Activated T-helper 17 cell treated with anti-CD3 and anti-CD28 coated beads, Interleukin-2, amount 50 U/mL, for 72 hours (primary cell): ENCODE measurements at regions not wholly inside any gene's neighbourhood (a gene's known extent, or its start where the extent isn't known, plus 50 kb on each side); places are given as distances from the start of the nearest gene placed in this dataset.
"Not testable (repeated sequence)": the region's sequence is repeated elsewhere in the genome, so short reads cannot be mapped to it uniquely, and the experiment has no call there.

Experiments
- ATAC-seq: fragments of 150-1000 bp; cut with Tn5 transposase; replicated peaks from 2 replicates; pipeline ENCODE4 v1.10.0; 2021; ENCODE audit warnings: mild to moderate bottlenecking, moderate library complexity
- H3K27ac Mint-ChIP-seq: one replicate; pipeline ENCODE4 v1.8.0; 2022; ENCODE audit warnings: mixed read lengths
- H3K27me3 Mint-ChIP-seq: one replicate; pipeline ENCODE4 v1.8.0; 2022; ENCODE audit warnings: mixed read lengths
- H3K36me3 Mint-ChIP-seq: one replicate; pipeline ENCODE4 v1.8.0; 2022; ENCODE audit warnings: low read depth, mild to moderate bottlenecking, mixed read lengths
- H3K4me1 Mint-ChIP-seq: one replicate; pipeline ENCODE4 v1.8.0; 2022; ENCODE audit warnings: mixed read lengths
- H3K4me3 Mint-ChIP-seq: one replicate; pipeline ENCODE4 v1.8.0; 2022; ENCODE audit warnings: mild to moderate bottlenecking, mixed read lengths
- H3K9me3 Mint-ChIP-seq: one replicate; pipeline ENCODE4 v1.8.0; 2022; ENCODE audit warnings: mixed read lengths

DNA sequence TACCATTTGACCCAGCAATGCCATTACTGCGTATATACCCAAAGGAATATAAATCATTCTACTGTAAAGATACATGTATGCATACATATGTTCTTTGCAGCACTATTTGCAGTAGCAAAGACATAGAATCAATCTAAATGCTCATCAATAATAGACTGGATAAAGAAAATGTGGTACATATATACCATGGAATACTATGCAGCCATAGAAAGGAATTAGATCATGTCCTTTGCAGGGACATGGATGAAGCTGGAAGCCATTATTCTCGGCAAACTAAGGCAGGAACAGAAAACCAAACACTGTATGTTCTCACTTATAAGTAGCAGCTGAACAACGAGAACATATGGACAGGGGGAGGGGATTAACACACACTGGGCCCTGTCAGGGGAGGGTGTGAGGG lies 54.8 kb upstream of the ZNF30 start:
- not testable (repeated sequence) for H3K27me3 Mint-ChIP-seq, H3K4me3 Mint-ChIP-seq

DNA sequence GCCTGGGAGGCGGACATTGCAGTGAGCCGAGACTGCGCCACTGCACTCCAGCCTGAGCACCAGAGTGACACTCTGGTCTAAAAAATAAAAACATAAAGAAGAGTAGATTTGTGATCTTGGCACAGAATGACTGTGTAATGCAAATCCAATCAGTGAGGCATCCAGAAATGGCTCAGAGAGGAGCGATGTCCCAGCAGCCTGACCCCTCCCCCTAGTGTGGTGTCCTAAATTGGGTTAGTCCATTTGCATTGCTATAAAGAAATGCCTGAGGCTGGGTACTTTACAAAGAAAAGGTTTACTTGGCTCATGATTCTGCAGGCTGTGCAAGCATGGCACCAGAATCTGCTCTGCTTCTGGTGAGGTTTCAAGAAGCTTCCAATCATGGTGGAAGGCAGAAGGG lies 59.1 kb upstream of the ZNF30 start:
- Mint-ChIP-seq H3K9me3 (no peaks in the 10 kb centered on the region), H3K4me1 (no peaks in the 10 kb centered on the region), H3K27me3 (no peaks in the 10 kb centered on the region), H3K4me3 (no peak overlapping the region), H3K27ac (no peak overlapping the region), H3K36me3 (no peaks in the 10 kb centered on the region)
- no peak for ATAC-seq

More for the DNA sequence above, 54.8 kb upstream of the ZNF30 start:
- not testable (repeated sequence) for H3K9me3 Mint-ChIP-seq, H3K27ac Mint-ChIP-seq, H3K4me1 Mint-ChIP-seq, H3K36me3 Mint-ChIP-seq, ATAC-seq

DNA sequence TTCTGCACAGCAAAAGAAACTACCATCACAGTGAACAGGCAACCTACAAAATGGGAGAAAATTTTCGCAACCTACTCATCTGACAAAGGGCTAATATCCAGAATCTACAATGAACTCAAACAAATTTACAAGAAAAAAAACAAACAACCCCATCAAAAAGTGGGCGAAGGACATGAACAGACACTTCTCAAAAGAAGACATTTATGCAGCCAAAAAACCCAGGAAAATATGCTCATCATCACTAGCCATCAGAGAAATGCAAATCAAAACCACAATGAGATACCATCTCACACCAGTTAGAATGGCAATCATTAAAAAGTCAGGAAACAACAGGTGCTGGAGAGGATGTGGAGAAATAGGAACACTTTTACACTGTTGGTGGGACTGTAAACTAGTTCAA lies 61.5 kb upstream of the ZNF30 start:
- not testable (repeated sequence) for ATAC-seq, H3K9me3 Mint-ChIP-seq, H3K36me3 Mint-ChIP-seq, H3K4me3 Mint-ChIP-seq, H3K27me3 Mint-ChIP-seq, H3K27ac Mint-ChIP-seq, H3K4me1 Mint-ChIP-seq

DNA sequence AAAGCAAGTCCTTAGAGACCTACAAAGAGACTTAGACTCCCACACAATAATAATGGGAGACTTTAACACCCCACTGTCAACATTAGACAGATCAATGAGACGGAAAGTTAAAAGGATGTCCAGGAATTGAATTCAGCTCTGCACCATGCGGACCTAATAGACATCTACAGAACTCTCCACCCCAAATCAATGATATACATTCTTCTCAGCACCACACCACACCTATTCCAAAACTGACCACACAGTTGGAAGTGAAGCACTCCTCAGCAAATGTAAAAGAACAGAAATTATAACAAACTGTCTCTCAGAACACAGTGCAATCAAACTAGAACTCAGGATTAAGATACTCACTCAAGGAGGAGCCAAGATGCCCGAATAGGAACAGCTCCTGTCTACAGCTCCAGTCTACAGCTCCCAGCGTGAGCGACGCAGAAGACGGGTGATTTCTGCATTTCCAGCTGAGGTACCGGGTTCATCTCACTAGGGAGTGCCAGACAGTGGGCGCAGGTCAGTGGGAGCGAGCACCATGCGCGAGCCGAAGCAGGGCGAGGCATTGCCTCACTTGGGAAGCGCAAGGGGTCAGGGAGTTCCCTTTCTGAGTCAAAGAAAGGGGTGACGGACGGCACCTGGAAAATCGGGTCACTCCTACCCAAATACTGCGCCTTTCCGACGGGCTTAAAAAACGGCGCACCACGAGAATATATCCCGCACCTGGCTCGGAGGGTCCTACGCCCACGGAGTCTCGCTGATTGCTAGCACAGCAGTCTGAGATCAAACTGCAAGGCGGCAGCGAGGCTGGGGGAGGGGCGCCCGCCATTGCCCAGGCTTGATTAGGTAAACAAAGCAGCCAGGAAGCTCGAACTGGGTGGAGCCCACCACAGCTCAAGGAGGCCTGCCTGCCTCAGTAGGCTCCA lies 66.6 kb upstream of the ZNF30 start:
- H3K27ac Mint-ChIP-seq = peak overlapping the region; percentile 89
- ATAC-seq = peak; percentile 66
- not testable (repeated sequence) for H3K36me3 Mint-ChIP-seq

DNA sequence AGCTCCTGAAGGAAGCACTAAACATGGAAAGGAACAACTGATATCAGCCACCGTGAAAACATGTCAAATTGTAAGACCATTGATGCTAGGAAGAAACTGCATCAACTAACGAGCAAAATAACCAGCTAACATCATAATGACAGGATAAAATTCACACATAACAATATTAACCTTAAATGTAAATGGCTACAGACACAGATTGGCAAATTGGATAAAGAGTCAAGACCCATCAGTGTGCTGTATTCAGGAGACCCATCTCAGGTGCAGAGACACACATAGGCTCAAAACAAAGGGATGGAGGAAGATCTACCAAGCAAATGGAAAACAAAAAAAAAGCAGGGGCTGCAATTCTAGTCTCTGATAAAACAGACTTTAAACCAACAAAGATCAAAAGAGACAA lies 67.4 kb upstream of the ZNF30 start:
- peaks cover 24% of the 10 kb centered on the region for H3K4me1 Mint-ChIP-seq
- H3K36me3 Mint-ChIP-seq, ATAC-seq, H3K27me3 Mint-ChIP-seq, H3K9me3 Mint-ChIP-seq: not testable (repeated sequence)
- peak overlapping the region; percentile 89 for H3K27ac Mint-ChIP-seq
- peak overlapping the region; percentile 98 for H3K4me3 Mint-ChIP-seq

More for the DNA sequence above, 66.6 kb upstream of the ZNF30 start:
- not testable (repeated sequence) for H3K9me3 Mint-ChIP-seq, H3K27me3 Mint-ChIP-seq
- Mint-ChIP-seq H3K4me3 (peak overlapping the region; percentile 98), H3K4me1 (peaks cover 24% of the 10 kb centered on the region)

DNA sequence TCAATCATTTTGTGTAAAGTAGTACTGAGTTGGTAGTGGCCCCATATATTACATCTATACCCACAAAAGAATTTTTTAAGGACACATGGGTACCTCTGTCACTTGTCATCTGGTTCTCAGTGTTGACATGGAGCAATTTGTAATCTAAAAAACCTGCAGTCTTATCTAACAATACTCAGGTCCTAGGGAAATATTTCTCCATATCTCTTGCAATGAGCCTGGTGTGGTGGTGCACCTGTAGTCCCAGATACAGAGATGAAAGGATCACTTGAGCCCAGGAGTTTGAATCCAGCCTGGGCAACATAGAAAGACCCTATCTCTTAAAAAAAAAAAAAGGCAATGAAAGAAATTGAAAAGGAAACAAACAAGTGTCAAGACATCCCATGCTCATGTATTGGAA lies 70.7 kb upstream of the ZNF30 start:
- Mint-ChIP-seq H3K36me3 (peaks cover 6% of the 10 kb centered on the region), H3K4me1 (peaks cover 24% of the 10 kb centered on the region), H3K27me3 (no peaks in the 10 kb centered on the region), H3K27ac (no peak overlapping the region), H3K4me3 (no peak overlapping the region), H3K9me3 (no peaks in the 10 kb centered on the region)
- ATAC-seq = no peak

DNA sequence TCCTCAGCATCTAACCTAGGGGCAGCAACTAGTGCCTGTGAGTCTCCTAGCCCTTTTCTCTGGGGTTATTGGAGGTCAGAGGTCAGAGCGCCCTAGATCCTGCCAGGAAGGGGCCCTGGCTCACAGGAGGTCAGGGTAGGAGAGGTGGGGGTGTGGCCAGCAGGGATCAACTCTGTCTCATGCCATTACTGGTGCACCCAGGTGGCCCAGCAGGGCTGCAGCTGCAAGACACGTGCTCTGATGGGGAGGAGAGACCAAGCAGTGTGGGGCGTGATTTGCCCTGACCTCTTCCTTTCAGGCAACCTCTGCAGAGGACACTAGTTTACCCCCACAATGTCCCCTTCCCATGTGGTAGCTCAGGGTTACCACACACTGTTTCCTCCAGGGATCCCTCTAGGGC lies 73.3 kb upstream of the ZNF30 start:
- Mint-ChIP-seq H3K4me3 (no peak overlapping the region), H3K27me3 (no peaks in the 10 kb centered on the region), H3K27ac (no peak overlapping the region), H3K4me1 (peaks cover 8% of the 10 kb centered on the region), H3K36me3 (peaks cover 26% of the 10 kb centered on the region), H3K9me3 (no peaks in the 10 kb centered on the region)
- ATAC-seq = no peak

DNA sequence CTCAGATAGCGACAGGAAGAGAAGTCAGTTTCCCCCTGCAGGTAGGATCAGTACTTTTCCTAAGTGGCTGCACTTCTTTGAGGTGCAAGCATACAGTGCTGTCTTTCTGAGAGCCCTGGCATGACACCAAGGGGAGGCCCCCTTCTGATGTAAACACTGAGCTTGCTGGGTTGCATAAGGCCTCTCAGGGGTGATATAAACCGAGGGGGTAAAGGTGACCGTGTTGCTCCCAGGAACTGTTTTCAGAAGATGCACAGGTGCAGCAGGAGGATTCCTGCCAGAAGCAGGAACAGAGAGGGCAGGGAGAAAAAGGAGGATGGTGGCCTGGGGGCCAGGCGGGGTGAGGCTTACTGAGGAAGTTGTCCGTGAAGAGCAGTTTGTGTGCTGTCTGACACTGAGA lies 74.0 kb upstream of the ZNF30 start:
- Mint-ChIP-seq H3K4me3 (no peak overlapping the region), H3K27ac (peak overlapping the region; percentile 53), H3K9me3 (no peaks in the 10 kb centered on the region), H3K36me3 (peaks cover 26% of the 10 kb centered on the region), H3K27me3 (no peaks in the 10 kb centered on the region), H3K4me1 (peaks cover 6% of the 10 kb centered on the region)
- no peak for ATAC-seq

DNA sequence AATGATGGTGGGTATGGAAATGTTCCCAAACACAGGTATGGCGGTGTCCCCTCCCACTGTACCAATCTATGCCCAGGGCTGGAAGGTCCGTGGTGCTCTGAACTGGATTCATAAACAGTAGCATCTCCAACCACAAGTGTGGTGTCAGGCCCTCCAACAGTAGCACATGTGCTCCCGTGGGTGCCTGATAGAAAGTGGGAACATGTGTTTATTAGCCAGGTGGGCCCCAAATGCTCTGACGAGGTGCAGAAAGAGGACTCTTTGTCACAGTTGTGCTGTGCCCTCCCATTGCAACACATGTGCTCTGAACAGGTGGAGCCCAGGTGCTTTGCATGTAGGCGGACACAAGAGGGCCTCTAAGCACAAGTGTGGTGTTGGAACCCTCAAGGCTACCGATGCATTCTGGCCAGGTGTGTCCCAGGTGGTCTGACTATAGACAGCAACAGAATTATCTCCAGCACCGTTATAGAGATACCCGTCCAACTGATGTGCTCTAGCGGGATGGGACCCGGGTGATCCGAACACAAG lies 75.4 kb upstream of the ZNF30 start:
- H3K4me1 Mint-ChIP-seq = peaks cover 5% of the 10 kb centered on the region
- no peaks in the 10 kb centered on the region for H3K27me3 Mint-ChIP-seq
- H3K36me3 Mint-ChIP-seq = peaks cover 26% of the 10 kb centered on the region
- no peak overlapping the region for H3K27ac Mint-ChIP-seq
- no peaks in the 10 kb centered on the region for H3K9me3 Mint-ChIP-seq
- H3K4me3 Mint-ChIP-seq = no peak overlapping the region
- ATAC-seq = no peak

DNA sequence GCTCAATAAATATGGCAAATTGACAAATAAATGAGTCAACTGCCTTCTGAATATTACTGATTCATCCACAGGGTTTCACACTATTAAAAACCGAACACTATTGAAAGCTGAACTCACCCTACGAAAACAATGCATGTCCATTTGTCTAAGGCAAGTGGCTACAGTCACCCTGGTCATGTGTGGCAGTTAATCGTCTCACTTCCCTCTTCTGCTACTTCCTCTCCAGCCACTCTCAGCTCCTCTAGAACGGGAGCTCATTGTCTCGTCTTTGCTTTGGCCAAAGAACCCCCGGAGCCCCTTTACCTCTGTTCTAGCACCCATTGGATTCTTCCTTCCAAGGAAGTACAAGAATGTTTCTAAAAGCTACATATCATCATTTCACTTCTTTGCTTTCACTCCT lies 74.4 kb upstream of the ZNF599 start:
- ATAC-seq = no peak
- H3K27ac Mint-ChIP-seq = no peak overlapping the region

DNA sequence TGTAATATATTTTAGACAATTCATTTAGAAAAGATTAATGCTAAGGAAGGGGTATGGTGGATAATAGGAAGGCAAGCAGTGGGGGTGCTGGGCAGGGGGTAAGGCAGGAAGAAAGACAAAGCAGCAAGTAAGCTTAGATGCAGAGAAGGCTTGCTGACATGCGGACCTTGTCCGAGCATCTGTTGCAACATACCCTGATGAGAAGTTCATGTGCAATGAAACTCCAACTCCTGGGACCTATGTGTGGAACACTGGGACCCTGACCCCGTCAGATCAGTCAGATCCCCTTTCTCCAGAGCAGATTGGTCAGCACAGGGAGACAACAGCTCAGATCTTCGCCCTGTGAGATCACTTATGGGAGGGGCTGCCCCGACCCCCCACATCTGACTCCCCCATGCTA lies 71.3 kb upstream of the ZNF599 start:
- no peaks in the 10 kb centered on the region for H3K9me3 Mint-ChIP-seq
- no peak for ATAC-seq
- peaks cover 9% of the 10 kb centered on the region for H3K36me3 Mint-ChIP-seq
- H3K27me3 Mint-ChIP-seq = no peaks in the 10 kb centered on the region
- H3K27ac Mint-ChIP-seq = no peak overlapping the region
- peaks cover 5% of the 10 kb centered on the region for H3K4me1 Mint-ChIP-seq
- no peak overlapping the region for H3K4me3 Mint-ChIP-seq

More for the DNA sequence above, 74.4 kb upstream of the ZNF599 start:
- peaks cover 5% of the 10 kb centered on the region for H3K4me1 Mint-ChIP-seq
- H3K4me3 Mint-ChIP-seq = no peak overlapping the region
- no peaks in the 10 kb centered on the region for H3K27me3 Mint-ChIP-seq
- no peaks in the 10 kb centered on the region for H3K9me3 Mint-ChIP-seq
- H3K36me3 Mint-ChIP-seq = peaks cover 20% of the 10 kb centered on the region

DNA sequence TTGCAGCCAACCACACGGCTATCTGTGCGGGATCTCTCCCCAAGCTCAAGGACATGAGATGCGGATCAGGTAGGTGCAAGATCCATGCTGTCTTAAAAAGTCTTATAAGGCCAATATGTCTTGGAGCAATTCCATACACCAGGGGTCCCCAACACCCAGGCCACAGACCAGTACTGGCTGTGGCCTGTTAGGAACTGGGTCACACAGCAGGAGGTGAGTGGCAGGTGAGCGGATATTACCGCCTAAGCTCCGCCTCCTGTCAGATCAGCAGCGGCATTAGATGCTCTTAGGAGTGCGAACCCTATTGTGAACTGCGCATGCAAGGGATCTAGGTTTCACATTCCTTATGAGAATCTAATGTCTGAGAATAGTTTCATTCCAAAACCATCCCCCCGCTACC lies 68.8 kb upstream of the ZNF599 start:
- H3K4me3 Mint-ChIP-seq = no peak overlapping the region
- no peaks in the 10 kb centered on the region for H3K27me3 Mint-ChIP-seq
- H3K36me3 Mint-ChIP-seq = no peaks in the 10 kb centered on the region
- no peaks in the 10 kb centered on the region for H3K9me3 Mint-ChIP-seq
- H3K4me1 Mint-ChIP-seq = peaks cover 3% of the 10 kb centered on the region
- no peak for ATAC-seq
- no peak overlapping the region for H3K27ac Mint-ChIP-seq

DNA sequence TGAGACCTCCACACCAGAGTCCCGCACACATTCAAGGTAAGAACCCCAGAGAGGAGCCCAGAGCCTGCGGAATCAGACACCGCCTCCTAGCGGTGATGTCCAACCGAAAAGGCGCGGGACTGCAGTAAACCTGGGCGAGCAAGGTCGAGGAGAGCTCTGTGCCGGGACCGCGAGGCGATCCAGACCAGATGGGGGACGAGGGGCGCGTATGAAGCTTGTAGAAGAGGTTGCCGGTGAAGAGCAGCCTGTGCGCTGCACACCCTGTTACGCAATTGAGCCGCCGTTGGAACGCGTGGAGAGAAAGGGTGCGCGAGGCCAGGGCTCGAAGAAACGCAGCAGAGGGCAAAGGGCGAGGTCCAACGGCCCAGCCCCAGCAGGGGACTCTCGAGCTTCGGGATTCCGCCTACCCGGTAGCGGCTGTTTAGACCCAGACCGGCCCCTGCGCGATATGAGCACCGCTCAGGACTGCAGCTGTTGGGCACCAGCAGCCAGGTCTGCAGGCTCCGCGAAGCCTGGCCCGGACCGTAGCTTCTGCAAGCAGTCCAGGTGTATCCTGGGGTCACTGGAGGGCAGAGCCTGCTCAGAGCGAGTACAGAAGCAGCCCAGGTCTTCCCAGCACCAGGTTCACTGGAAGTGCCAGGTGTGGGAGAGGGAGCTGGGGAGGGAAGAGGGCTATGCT lies 65.9 kb upstream of the ZNF599 start:
- no peaks in the 10 kb centered on the region for H3K9me3 Mint-ChIP-seq
- no peaks in the 10 kb centered on the region for H3K4me1 Mint-ChIP-seq
- no peaks in the 10 kb centered on the region for H3K27me3 Mint-ChIP-seq
- H3K36me3 Mint-ChIP-seq = no peaks in the 10 kb centered on the region
- peak; percentile 40 for ATAC-seq
- H3K27ac Mint-ChIP-seq = no peak overlapping the region
- H3K4me3 Mint-ChIP-seq = peak overlapping the region; percentile 25

DNA sequence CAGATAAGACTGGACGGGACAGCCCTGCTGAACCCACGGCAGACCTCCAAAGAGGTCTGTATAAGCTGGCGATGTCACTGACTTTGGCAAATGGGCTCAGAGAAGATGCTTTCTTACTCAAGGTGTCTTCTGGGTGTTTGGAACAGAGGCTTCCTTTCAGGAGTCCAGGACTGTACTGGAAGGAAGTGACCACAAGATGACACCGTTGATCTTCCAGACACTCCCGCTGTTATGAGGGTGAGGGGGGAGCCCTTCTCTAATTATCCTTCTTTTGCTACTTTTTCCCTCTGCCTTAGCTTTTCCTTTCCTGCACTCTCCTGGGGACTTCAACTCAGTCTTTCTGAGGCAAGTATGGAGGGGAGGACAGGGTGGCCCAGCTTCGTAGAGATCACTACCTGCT lies 65.2 kb upstream of the ZNF599 start:
- Mint-ChIP-seq H3K4me3 (peak overlapping the region; percentile 25), H3K4me1 (no peaks in the 10 kb centered on the region), H3K27ac (no peak overlapping the region), H3K36me3 (no peaks in the 10 kb centered on the region), H3K27me3 (no peaks in the 10 kb centered on the region), H3K9me3 (no peaks in the 10 kb centered on the region)
- ATAC-seq = no peak

DNA sequence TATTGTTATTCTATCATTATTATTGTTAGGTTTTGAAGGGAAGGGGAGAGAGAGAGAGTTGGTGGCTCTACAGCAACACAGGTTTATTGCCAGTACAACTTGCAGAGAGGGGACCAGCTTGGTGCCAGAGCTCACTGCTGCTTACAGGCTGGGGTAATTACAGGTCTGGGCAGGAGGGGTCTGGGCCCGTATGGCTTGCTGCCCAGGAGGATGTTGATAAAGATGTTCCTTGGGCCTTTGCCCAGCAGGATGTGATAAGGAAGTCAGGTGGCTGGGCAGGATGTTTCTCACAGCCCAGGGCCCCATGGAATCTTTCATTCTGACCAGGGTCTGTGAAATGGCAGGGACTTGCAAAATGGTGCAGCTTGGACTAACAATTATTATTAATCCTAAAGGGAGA lies 64.2 kb upstream of the ZNF599 start:
- Mint-ChIP-seq H3K4me3 (no peak overlapping the region), H3K27me3 (no peaks in the 10 kb centered on the region), H3K9me3 (no peaks in the 10 kb centered on the region), H3K4me1 (no peaks in the 10 kb centered on the region), H3K36me3 (no peaks in the 10 kb centered on the region), H3K27ac (no peak overlapping the region)
- ATAC-seq = no peak
